Progenitor cell of endocrine pancreas (in vitro differentiated cells): ENCODE measurements at regions not wholly inside any gene's neighbourhood (a gene's known extent, or its start where the extent isn't known, plus 50 kb on each side); places are given as distances from the start of the nearest gene placed in this dataset.

Experiments used
- DNase-seq: peaks from one replicate; pipeline ENCODE4 v3.0.0; 2021; ENCODE audit warnings: low spot score; ENCODE audit not compliant: unreplicated experiment
- H3K27ac Mint-ChIP-seq: 2 replicates; pipeline ENCODE4 v1.8.0; 2021; ENCODE audit warnings: mild to moderate bottlenecking, moderate library complexity, mixed read lengths
- H3K27me3 Mint-ChIP-seq: 2 replicates; pipeline ENCODE4 v1.8.0; 2021; ENCODE audit warnings: mixed read lengths
- H3K36me3 Mint-ChIP-seq: 2 replicates; pipeline ENCODE4 v1.8.0; 2022; ENCODE audit warnings: mixed read lengths; ENCODE audit not compliant: insufficient read depth
- H3K4me1 Mint-ChIP-seq: 2 replicates; pipeline ENCODE4 v1.8.0; 2021; ENCODE audit warnings: low read depth, mixed read lengths
- H3K4me3 Mint-ChIP-seq: 2 replicates; pipeline ENCODE4 v1.8.0; 2021; ENCODE audit warnings: low read depth, mild to moderate bottlenecking, moderate library complexity, mixed read lengths
- H3K9me3 Mint-ChIP-seq: 2 replicates; pipeline ENCODE4 v1.8.0; 2021; ENCODE audit warnings: low read depth, mixed read lengths
- TF ChIP-seq, protein P1 (sequence below): fragments of 200-600 bp; sonication (generic); IDR thresholded peaks from one replicate; pipeline ENCODE4 v1.5.0; 2021; ENCODE audit warnings: antibody characterized with exemption, mild to moderate bottlenecking; ENCODE audit not compliant: unreplicated experiment

DNA sequence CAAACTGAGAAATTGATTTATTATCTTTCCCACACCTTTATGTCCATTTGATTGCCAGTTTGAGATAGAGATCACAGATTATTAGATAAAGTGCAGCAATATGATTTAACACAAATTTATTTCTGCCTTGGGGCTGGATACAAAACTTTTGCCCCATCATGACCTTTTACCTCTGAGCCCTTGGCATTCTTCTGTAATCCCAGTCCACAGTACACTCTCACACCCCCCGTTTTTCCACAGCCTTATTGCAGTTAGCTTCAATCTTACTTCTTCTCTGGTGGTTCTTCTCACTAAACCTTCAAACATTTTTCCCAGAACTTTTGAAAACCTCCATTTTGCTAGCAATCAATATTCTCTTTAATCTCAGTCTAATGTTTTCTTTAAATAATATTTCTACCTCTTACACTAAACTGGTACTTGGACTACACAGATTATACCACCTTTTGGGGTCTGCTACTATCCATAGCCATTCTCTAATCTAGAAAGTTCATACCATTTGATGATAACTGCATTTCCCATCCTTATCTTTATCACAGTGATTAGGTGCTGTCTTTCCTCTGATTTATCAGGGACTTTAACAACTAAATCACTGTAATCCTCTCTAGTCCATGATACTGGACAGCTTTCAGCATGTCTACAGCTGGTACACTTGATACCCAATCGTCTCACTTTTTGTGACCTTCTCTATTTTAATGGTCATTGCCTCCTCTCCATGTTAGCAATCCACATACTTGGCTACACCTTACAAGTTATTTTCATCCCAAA lies 186.7 kb upstream of the PDE3A start:
- Mint-ChIP-seq H3K36me3 (peaks cover 8% of the 10 kb centered on the region), H3K9me3 (peaks cover 17% of the 10 kb centered on the region), H3K4me1 (peaks cover 29% of the 10 kb centered on the region), H3K27me3 (no peaks in the 10 kb centered on the region), H3K4me3 (no peak overlapping the region), H3K27ac (peak overlapping the region; percentile 51)
- TF ChIP-seq, protein P1, sequence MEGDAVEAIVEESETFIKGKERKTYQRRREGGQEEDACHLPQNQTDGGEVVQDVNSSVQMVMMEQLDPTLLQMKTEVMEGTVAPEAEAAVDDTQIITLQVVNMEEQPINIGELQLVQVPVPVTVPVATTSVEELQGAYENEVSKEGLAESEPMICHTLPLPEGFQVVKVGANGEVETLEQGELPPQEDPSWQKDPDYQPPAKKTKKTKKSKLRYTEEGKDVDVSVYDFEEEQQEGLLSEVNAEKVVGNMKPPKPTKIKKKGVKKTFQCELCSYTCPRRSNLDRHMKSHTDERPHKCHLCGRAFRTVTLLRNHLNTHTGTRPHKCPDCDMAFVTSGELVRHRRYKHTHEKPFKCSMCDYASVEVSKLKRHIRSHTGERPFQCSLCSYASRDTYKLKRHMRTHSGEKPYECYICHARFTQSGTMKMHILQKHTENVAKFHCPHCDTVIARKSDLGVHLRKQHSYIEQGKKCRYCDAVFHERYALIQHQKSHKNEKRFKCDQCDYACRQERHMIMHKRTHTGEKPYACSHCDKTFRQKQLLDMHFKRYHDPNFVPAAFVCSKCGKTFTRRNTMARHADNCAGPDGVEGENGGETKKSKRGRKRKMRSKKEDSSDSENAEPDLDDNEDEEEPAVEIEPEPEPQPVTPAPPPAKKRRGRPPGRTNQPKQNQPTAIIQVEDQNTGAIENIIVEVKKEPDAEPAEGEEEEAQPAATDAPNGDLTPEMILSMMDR = no peak
- no peak for DNase-seq

DNA sequence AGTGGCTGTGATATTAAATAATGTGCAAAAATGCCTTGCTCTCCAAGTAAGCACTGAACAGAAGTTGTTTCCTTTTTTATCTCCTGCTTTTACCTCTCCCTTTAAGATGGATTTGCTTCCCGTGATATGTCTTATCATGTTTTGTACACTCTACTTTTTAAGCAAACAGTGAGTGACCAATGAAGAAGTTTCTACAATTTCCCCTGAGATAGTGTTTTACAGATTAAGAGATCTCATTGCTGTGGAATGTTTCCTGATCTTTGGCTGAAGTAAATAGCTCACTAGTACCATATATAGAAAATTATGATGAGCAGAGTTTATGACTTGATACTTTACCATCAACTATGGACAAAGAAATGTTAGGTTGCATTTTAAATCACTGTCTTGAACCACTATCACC lies 184.8 kb upstream of the PDE3A start:
- Mint-ChIP-seq H3K36me3 (peaks cover 5% of the 10 kb centered on the region), H3K9me3 (peaks cover 11% of the 10 kb centered on the region), H3K27me3 (no peaks in the 10 kb centered on the region), H3K4me3 (peak overlapping the region; percentile 2), H3K4me1 (peaks cover 34% of the 10 kb centered on the region), H3K27ac (peak overlapping the region; percentile 6)
- no peak for DNase-seq
- TF ChIP-seq, protein P1 = no peak

DNA sequence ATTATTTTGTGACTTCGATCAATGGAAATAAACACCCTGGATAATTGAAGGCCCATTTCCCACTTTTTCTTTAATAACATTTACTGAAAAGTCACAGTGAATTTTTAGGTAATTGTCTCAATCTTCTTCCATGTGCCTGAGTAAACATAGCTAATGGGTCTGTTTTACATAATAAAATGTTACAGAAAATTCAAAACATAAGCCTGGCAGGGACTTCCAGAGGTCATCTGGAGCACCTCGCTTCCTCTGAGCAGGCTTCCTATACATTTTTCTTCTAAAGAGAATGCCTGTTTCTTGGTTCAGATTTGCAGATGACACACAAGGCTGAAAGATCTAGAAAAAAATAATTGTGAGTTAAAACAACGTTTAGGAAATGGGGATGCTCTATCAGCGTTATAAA lies 183.8 kb upstream of the PDE3A start:
- peak overlapping the region; percentile 30 for H3K27ac Mint-ChIP-seq
- peaks cover 5% of the 10 kb centered on the region for H3K36me3 Mint-ChIP-seq
- H3K9me3 Mint-ChIP-seq = peaks cover 11% of the 10 kb centered on the region
- H3K4me1 Mint-ChIP-seq = peaks cover 44% of the 10 kb centered on the region
- no peak for DNase-seq
- H3K4me3 Mint-ChIP-seq = no peak overlapping the region
- no peaks in the 10 kb centered on the region for H3K27me3 Mint-ChIP-seq
- TF ChIP-seq, protein P1 = no peak

DNA sequence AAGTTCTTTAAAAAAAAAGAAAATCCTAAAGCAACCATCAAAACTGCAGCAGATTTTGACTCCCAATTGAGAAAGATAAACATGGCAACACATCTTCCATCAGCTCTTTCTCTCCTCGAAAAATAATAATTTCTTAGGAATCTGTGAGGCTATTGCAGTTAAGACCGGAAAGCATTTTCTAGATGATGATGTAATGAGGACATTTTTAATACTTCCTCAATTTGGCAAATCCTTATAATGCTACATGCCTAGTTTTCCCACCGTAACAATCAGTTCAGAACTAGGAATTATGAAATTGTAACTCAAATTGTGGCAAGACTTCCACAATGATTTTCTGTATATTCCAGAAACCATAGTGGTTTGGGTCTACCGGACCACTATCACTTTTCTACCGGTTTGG lies 180.9 kb upstream of the PDE3A start:
- Mint-ChIP-seq H3K4me3 (no peak overlapping the region), H3K4me1 (peaks cover 35% of the 10 kb centered on the region), H3K27ac (no peak overlapping the region), H3K36me3 (peaks cover 3% of the 10 kb centered on the region), H3K27me3 (no peaks in the 10 kb centered on the region), H3K9me3 (no peaks in the 10 kb centered on the region)
- TF ChIP-seq, protein P1 = no peak
- no peak for DNase-seq

DNA sequence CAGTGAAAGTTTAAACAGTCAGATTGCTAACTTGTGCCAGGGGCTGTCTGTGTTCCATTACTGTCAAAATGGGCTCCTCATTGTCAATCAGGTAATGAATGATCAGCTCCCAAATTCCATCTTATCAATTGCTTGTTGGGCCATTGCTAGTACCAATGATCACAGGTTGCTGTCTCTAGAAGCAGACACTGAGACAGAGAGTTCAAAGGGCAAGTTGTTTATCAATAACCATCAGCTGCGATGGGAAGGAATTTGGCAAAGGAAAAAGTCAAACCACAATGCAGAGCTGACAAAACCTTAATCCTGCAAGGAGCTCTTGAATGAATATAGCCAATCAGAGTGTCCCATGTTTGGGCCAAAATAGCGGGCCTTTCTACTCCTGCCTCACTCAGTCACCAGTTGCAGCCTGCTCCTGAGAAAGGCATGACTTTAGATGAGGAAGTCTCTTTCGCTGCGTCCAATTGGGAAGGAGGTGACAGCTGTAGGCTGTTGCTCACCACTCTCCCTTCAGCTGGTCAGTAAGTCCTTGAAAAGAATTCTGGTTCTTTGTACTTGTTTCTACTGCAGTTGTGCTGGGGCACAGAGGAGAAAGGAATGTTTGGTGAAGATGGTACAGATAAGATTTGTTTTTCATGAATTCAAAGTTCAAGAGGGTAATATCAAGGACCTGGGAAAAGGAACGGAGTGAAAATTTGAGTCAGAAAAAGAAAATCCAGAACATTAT lies 179.2 kb upstream of the PDE3A start:
- H3K4me3 Mint-ChIP-seq = peak overlapping the region; percentile 32

More for the DNA sequence above, 179.2 kb upstream of the PDE3A start:
- H3K27ac Mint-ChIP-seq = peak overlapping the region; percentile 41
- peaks cover 26% of the 10 kb centered on the region for H3K4me1 Mint-ChIP-seq
- H3K27me3 Mint-ChIP-seq = no peaks in the 10 kb centered on the region
- TF ChIP-seq, protein P1 = no peak
- peaks cover 3% of the 10 kb centered on the region for H3K36me3 Mint-ChIP-seq
- H3K9me3 Mint-ChIP-seq = no peaks in the 10 kb centered on the region
- DNase-seq = no peak
